ENCODE measurements at regions not wholly inside any gene's neighbourhood (a gene's known extent, or its start where the extent isn't known, plus 50 kb on each side); places are given as distances from the start of the nearest gene placed in this dataset.
"Not testable (repeated sequence)": the region's sequence is repeated elsewhere in the genome, so short reads cannot be mapped to it uniquely, and the experiment has no call there.

DNA sequence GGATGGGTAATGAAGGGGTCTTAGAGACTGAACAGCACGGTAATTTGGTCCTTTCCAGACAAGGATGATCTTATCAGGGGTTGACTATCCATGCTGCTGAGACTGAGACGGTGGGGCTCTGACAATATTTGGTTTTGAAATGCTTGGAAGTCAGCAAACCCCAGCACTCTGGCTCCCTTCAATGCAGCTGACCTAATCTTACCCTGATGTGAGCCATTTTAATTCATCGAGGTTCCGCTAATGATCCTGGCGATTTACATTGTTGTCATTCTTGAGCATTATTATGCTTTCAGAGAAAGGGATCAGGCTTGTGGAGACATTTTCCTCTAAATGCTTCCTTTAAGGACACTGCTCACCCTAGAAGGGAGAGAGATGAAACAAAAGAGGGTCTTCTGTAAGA, 114.6 kb upstream of the BMPER start:
- no peak for DNase-seq

DNA sequence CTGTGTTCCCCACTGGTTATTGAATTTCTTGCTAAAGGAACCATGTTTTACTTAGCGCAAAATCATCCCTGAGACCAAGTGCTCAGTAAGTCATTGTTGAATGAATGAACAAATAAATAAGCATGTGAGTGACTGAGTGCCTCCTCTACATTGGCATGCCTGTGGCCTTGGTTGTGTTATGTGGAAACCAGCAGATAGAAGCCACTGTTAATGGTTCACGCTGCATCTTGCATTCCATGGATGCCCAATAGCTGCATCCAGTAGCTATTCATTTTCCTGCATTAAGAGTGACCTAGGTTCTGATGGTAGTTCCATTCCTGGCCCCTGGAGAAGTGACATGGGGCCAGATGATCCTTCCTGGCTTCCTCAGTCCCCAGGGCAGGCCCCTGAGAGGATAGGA, 113.3 kb upstream of the BMPER start:
- no peak for DNase-seq

DNA sequence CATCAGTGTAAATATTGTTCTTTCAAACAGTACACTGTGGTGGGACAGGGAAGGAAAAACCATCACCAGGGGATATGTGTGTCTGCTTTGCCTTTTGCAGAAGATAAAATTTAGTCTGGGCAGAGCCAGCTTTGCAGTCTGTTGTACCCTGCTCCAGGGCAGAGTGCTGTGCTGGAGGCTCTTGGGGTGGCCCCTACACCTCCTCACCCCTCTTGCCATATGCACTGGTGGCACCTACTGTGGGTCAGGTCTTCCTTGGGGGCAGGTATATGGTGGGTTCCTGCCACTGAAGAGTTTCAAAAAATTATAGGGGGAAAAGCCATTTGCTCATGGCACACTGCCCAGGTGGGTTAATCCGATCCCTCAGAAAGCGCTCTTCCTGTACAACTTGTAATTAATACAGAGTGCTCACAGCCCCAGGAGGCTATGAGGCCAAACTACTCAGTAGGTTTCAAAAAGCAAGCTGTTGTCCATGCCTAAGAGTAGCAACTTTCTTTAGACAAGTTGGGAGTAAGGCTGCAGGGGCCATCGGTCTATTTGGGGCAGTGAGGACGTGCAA, 112.7 kb upstream of the BMPER start:
- no peak for DNase-seq

DNA sequence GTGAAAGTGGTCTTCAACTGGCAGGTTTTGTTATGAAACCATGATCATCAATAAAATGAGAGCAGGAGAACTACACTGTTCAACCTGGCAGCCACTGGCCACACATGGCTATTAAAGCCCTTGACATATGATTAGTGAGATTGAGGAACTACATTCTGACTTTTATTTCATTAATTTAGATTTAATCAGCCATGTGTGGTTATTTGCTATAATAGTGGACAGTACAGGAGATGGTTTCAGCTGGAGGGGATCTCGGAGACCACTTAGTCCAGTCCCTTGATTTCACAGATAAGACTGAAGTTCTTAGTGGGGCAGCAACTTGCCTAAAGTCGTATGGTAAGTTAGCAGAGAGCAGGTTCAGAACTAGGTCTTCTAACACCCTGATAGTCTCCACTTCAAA, 111.7 kb upstream of the BMPER start:
- DNase-seq = no peak

DNA sequence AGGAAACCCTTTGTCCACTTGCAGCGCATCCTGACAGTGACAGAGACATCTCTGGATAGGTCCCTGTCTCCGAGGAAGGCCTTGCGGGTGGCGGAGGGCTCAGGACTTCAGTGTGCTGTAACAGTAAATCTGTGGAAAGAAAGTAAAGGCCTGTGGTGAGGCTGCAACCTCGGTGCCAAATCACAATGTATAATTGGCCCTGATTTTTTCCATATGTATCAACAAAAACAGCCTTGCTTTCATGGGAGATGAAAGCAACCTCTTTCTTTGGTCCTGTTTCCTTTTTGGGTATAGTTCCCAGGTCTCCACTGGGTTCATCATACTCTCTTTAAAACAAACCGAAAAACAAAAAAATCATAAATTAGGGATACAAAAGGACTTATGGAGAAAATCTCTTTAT, 110.9 kb upstream of the BMPER start:
- no peak for DNase-seq

DNA sequence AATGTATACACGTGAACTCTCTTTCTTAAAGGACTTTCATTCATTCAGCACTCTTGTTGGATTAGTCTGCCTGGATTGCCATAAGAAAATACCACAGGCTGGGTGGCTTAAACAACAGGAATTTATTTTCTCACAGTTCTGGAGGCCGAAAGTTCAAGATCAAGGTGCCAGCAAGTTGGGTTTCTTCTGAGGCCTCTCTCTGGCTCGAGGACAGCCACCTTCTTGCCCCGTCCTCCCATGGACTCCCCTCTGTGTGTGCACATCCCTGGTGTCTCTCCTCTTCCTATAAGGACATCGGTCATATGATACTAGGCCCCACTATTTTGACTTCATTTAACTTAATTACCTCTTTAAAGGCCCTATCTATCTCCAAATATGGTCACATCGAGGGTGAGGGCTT, 110.4 kb upstream of the BMPER start:
- no peak for DNase-seq

DNA sequence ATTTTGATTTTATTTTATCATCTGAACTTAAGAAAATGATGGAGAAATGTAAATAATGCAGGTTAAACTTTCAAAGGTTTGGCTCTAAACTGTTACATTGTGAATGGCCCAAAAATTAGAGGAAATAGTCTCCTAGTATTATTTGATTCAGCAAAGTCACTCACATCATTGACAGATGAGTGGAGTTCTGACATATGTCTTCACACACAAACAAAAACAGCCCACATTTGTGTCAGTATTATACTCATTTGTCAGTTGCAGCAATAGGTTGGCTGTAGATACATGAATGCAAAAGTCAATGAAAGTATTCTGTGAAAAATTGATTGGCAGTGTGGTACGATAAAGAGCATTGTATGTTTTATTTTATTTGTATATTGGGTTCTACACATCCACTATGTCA, 108.8 kb upstream of the BMPER start:
- DNase-seq = no peak

DNA sequence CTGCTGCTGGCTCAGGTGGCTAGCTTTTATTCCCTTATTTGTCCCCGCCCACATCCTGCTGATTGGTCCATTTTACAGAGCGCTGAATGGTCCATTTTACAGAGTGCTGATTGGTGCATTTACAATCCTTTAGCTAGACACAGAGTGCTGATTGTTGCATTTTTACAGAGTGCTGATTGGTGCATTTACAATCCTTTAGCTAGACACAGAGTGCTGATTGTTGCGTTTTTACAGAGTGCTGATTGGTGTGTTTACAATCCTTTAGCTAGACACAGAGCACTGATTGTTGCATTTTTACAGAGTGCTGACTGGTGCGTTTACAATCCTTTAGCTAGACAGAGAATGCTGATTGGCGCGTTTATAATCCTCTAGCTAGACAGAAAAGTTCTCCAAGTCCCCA, 107.8 kb upstream of the BMPER start:
- DNase-seq = not testable (repeated sequence)

DNA sequence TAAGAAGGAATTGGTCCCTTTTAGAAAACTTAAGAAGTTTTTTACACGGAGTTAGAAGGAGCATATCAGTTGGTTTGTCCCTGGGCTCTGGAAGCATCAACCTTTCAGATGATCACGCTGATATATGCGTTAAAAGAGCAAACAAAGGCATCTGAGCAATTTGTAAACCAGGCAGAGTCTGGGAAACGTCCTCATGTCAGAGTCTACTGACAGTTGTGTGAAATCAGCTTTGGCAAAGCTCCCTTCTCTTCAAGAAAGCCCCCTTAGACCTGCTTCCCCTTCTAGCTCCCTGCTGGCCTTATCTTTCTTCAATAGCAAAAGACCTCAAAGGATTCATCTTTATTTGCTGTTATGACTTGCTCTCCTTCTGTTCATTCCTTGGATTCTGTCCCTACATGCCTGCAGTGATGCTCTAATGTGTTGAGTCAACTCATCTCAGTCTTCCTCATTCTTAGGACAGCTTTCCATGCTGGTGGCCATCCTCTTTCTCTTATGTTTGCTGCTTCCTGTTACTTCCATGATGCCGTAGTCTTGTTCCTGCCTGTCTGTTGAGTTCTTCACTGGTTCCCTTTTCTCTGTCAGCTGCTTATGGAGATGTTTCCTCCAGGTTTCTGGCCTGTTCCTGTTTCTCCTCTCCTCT, 106.5 kb upstream of the BMPER start:
- DNase-seq = no peak

DNA sequence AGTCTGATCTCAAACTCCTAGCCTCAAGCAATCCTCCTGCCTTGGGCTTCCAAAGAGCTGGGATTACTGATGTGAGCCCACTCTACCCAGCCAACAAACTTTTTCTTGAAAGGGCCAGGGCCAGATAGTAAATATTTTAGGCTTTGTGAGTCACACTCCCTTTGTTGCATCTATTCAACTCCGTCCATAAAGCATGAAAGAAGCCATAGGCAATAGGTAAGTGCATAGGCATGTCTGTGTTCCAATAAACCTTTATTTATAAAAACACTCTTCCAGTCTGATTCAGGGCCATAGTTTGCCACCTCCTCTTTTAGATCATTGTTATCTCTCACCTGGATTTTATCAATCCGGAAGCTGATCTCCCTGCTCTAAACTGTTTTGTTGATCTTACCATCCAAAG, 105.6 kb upstream of the BMPER start:
- DNase-seq = no peak

DNA sequence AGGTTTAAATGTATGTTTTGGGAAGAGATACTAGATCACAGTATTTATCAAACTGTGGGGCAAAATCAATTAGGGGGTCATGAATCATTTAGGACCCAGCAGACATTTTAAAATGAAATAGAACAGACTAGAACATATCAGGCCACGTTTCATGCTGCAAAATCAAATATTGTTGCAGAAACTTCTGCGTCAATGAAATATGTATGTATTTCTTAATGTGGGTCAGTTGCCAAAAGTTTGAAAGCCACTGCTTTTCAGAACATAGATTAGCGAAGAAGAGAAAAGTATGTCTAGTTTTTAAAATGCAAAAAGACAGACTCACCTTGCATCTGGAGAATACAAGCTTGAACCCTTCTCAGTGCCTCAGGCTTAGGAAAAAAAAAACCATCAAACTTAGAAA, 102.7 kb upstream of the BMPER start:
- DNase-seq = no peak

DNA sequence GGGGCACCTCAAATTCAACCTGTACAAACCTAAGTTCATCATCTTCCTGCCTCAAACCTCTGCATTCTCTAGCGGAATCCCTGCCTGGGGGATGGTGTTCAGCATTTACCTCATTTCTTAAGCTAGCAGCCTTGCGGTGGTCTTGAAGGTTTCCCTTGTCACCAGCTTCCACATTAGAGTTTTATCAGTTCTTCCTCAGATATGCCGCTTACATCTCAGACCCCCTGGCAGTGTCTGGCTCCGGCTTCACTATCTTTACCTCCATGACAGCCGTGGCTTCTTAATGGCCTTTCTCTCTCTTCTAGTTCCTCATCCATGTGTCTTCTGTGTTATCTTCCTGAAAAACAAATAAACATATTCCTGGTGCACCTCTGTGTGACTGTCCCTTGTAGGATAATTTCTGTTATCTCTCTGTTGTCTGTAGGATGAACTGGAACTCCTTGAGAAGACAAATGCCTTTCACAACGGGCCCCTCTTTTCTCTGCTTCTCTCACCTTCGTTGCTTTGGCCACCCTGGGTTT, 101.1 kb upstream of the BMPER start:
- DNase-seq = no peak

DNA sequence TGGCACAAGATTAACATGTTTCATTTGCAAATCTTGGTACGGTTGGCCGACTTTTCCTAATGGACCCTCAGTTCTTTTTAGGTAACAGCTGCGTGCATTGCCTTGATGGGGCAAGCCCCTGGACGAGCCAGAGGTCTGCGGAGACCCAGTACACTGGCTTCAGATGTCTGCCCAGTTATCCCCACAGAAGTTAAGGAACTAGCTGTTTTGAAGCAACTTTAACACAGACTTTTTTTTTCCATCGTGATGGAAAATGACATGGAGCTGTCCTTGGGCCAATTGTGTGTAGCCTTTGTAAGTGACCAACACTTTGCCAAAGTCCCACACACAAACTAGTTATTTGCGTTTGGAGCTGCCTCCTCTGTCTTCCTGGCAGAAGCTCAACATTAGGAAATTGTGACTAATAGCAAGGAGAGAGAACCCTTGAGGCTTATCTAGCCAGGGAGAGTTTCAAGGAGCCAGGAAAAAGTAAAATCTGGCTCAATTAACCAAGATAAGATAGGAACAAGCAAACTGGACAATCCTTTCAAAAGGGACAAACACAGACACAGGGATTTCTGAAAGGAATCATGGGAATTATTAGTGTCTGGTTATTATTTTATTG, 99.6 kb upstream of the BMPER start:
- DNase-seq = no peak

DNA sequence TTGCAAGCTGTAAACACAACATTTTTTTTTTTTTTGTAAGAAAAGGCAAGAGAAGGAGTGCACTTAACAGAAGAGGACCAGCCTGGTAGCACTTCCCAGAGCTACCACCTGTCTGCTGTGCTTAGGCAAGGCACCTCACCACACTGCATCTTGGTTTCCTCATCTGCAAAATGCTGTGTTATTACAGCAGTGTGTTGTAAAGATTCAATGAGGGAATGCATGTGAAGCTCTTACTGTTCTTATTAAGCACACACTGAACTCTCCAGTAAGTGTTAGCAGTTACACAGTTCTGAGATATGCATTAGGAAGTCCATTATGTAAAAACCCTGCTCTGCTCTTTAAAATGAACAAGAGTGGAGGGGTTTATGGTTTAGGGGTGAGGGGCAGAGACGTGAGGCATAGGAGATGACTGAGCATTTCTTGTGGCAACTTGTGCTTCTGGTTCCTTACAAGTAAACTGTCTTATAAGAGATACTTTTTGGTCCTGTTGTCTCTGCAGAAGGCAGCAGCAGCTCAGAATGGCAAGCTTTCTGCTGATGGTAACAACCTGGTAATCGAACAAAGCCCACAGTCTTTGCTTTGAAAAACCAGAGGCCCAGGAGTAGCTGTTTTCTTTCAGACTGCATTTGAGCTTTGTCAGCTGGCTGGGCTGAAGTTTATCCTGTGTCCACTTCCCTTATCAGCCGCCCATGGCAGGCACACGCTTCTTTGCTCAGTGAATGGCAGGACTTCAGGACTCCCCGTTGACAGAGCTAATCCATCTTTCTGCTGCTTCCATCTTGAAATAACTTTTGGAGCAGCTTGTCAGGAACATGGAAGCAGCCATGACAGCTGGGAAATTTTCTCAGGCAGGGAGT, 98.8 kb upstream of the BMPER start:
- DNase-seq = no peak

DNA sequence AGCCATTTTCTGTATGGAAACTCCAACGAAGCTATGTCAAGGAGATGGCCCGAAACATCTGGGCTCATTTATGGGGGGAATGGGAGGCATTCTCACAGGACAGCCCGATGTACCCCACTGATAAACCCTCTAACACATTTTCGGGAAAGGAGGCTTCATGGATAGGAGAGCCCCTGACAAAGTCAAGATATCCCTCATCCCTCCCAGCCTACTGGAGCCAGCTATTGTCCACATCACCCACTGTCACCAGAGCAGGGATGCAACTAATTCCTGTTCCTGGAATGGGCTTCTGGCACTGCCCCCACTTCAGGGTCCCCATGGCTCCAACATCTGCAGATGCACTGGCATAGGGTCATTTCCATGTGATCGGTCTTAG, 98.2 kb upstream of the BMPER start:
- no peak for DNase-seq

DNA sequence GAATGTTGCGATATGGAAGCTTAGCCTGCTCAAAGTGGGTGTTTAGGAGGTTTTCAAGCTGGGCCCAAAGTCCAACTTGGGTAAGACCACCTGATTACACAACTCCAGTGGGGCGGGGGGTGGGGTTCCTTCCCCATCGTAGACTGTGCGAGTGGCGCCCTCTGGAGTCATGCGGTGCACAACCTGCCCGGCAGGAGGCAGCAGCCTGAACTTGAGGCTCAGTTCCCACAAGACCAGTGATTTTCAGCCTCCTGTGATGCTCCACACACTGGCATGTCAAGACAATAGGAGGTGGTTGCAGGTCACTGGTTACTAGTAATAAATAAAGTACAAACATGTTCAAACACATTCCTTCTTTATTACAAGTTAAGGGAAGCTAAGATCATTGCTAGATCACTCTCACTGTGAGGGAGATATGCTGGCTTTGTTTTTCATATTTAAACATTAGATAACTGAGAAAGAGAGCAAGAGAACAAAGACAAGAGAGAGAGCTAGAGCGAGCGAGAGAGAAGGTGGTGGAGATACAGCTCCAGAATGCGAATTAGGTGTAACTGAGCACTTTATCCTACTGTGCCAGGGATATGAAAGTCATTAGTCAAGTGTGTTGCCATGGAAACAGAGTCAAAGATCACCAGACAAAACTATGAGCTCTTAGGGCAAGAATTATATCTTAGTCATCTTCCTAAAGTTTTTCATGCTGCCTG, 97.4 kb upstream of the BMPER start:
- peak; percentile 16 for DNase-seq

DNA sequence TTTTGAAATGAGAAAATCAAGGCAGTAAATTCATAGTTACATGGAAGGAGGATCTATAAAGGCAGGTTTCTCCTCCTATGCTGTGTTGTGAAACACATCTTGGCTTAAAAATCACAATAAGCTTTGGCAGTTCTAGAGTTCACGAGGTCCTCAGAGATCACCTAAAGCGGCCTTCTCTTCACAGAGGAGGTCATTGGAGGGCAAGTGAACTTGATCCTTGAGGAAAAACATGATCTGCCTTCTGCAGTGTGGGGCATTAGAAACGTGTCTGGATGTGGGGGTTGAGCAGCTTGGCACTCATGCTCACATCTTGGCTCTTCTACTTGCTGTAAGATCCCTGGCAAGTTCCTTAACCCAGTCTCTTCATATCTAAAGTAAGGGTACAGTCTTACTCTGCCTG, 96.1 kb upstream of the BMPER start:
- DNase-seq = no peak

DNA sequence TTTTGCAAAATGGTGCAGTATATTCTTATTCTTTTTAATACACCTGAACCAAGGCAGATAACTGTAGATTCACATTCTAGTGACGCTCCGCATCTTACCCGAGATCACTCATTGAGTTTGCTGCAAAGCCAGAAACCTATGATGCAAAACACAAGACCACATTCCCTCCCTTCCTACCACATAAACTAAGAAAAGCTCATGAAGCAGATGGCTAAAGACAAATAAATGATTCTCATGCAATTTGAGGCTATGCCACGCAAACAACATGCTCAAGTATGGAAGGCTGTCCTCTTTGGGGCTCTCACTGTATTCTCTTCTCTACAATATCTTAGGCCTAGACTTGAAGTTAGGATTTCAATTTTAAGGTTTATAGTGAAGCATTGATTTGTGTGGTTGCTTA, 95.0 kb upstream of the BMPER start:
- no peak for DNase-seq

DNA sequence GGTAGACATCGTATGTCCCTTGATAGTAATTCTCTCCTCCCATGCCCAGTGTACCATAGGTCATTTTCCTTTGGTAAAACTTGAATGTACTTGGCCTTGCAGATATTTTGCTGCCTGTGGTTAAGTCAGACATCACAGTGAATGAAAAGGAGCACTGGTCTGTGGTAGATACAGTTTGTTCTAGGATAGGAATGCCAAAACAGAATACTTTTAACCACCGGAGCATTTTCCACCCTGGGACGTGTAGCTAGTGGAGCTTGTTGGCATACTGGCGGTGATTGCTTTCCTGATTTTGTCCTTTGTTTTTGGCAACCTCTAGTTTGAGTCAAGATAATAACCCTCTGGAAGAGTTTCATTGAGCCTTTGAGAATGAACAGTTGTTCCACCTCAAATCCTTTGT, 92.0 kb upstream of the BMPER start:
- DNase-seq = no peak

DNA sequence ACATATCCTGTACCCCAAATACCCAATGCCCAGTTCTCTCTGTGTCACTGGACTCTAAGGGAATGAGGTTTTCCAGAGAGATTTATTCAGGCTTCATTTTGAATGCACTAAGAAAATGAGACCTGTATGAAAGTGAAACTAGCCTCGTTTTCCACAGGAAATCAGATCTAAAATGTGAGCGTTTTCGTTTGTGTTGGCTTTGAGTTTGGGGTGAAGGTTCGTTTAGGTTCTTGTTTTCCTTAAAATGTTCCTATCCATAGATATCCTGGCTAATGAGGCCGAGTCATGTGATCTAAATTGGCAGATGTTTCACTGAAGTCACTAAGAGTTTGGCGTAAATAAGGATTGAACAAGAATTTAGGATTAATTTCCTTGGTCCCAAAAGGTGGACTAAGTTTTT, 90.9 kb upstream of the BMPER start:
- no peak for DNase-seq

DNA sequence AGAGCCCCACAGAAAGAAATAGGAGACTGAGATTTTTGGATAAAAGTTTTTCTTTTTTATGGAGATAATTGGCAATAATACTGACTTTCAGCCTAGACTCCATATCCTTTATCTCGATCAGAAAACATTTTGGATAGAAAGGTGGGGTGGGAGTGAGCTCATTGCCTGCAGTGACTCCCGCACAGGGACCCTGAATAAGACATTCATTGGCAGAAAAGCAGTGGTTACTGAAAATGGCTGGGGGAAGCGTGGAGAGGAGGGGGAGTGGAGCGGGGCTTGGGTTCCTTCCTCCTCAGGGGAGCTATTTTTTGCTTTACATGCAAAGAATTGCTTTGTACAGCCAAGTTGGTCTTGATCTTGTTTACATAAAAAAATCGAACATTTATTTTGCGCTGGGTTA, 90.4 kb upstream of the BMPER start:
- DNase-seq = no peak

DNA sequence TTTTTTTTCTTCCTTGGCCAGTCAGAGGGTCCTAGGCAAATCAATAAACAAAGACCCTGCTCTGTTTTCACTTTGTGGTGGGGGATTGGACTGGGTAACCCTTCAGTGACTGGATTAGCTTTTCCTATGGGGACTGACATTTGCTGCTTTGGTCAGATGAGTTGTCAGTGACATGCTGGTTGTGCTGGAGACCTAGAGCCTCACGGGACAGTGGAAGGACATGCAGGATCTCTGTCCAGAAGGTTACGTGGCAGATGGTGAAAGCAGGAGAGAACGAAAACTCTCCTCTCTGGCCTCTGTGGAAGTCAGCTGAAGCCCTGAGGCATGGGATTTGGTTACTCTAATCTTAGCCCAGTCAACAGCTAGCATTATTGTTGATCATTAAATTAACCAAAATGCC, 90.0 kb upstream of the BMPER start:
- DNase-seq = no peak

DNA sequence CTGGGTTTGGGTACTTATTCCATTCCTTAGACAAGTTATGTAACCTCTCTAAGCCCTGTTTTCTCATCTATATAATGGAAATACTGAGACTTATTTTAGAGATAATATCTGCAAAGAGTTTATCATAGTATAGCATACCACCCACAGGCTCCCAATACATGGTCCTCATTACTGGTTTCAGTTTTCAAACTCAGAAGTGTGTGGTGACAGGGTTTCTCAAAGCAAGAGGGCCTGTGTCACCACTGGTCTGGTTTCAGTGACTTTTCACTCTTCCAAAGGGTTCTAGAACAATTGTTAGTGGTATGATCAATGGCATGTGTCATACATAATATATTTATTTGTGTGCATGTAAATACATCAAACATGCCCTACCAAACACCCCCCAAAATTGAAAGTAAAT, 89.2 kb upstream of the BMPER start:
- no peak for DNase-seq

Measured in GOT3 (cell line).